ENCODE measurements at regions not wholly inside any gene's neighbourhood (a gene's known extent, or its start where the extent isn't known, plus 50 kb on each side); places are given as distances from the start of the nearest gene placed in this dataset.

DNA sequence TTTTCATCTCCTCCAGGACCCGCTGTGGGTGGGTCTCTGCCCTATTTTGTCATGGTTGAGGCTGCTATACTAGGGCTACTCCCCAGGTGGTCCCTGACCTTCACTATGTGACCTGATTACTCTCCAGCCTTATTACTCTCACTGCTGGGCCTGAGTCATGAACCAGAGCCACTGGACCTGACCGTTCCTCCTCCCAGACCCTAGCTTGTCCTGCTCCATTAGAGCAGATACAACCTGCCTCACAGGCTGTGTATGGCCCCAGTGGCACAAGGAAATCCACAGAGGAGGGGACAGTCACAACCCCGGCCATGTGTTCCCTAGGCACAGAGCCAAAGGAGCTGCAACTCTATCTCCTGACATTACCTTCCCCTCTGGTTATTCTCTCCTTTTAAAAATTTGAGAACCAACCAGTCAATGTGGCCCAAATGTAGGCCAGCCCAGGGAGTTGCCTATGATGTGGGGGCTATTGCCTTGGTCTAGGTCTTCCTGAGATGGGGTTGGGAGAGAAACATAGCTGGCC lies 96.0 kb upstream of the FSTL4 start:
- ATAC-seq (ENCODE audit: low FRiP score in 2 of 2), result no peak
- WGBS, 2 donors, result 76 to 93% methylated on average over 3 of the region's 3 CpGs
- no peak overlapping the region for H3K4me3 ChIP-seq

DNA sequence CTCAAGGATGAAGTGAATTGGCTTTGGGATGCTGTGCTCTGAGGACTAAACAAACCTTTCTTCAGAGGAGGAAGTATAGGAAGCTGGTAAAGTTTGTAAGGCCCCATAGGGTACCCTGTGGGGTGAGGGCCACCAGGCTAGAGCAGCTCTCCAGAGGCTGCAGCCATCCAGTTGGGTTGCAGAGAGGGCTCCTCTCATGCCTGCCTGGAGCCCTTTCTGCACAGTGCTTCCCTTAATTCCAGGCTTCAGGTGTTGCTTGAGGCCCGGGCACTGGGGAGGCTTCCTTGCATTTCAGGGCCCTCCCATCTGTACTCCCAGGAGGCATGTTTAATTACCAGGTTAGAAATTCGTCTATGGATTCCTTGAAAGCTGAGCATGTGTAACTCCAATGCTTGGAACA lies 95.3 kb upstream of the FSTL4 start:
- Histone ChIP-seq H3K36me3 (no peaks in the 10 kb centered on the region), H3K9me3 (no peaks in the 10 kb centered on the region), H3K27me3 (no peaks in the 10 kb centered on the region), H3K4me3 (no peak overlapping the region), H3K27ac (no peak overlapping the region), H3K4me1 (peaks cover 0 to 5% (median 3%) of the 10 kb centered on the region in 4 donors)
- WGBS, 2 donors, result 53 to 83% methylated on average over 2 of the region's 2 CpGs
- TF ChIP-seq EP300 (IDR thresholded peaks at IDR 0.05), result no peak
- no peak for TF ChIP-seq POLR2AphosphoS5 (IDR thresholded peaks at IDR 0.05)
- TF ChIP-seq, protein P1, sequence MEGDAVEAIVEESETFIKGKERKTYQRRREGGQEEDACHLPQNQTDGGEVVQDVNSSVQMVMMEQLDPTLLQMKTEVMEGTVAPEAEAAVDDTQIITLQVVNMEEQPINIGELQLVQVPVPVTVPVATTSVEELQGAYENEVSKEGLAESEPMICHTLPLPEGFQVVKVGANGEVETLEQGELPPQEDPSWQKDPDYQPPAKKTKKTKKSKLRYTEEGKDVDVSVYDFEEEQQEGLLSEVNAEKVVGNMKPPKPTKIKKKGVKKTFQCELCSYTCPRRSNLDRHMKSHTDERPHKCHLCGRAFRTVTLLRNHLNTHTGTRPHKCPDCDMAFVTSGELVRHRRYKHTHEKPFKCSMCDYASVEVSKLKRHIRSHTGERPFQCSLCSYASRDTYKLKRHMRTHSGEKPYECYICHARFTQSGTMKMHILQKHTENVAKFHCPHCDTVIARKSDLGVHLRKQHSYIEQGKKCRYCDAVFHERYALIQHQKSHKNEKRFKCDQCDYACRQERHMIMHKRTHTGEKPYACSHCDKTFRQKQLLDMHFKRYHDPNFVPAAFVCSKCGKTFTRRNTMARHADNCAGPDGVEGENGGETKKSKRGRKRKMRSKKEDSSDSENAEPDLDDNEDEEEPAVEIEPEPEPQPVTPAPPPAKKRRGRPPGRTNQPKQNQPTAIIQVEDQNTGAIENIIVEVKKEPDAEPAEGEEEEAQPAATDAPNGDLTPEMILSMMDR (IDR thresholded peaks at IDR 0.05), result no peak
- no peak for TF ChIP-seq POLR2A (IDR thresholded peaks at IDR 0.05)
- no peak for ATAC-seq (ENCODE audit: low FRiP score in 2 of 2)
- DNase-seq, result peak in 1 of 2 donors; percentile 5

More for the DNA sequence above, 96.0 kb upstream of the FSTL4 start:
- H3K9me3 ChIP-seq, result no peaks in the 10 kb centered on the region
- peaks cover 0 to 5% (median 3%) of the 10 kb centered on the region in 4 donors for H3K4me1 ChIP-seq
- TF ChIP-seq, protein P1 (IDR thresholded peaks at IDR 0.05), result no peak
- TF ChIP-seq POLR2AphosphoS5 (IDR thresholded peaks at IDR 0.05) (no peak), EP300 (IDR thresholded peaks at IDR 0.05) (no peak), POLR2A (IDR thresholded peaks at IDR 0.05) (no peak)
- H3K27me3 ChIP-seq, result no peaks in the 10 kb centered on the region
- H3K36me3 ChIP-seq, result no peaks in the 10 kb centered on the region
- peak in 1 of 2 donors; percentile 12 for DNase-seq
- no peak overlapping the region for H3K27ac ChIP-seq

DNA sequence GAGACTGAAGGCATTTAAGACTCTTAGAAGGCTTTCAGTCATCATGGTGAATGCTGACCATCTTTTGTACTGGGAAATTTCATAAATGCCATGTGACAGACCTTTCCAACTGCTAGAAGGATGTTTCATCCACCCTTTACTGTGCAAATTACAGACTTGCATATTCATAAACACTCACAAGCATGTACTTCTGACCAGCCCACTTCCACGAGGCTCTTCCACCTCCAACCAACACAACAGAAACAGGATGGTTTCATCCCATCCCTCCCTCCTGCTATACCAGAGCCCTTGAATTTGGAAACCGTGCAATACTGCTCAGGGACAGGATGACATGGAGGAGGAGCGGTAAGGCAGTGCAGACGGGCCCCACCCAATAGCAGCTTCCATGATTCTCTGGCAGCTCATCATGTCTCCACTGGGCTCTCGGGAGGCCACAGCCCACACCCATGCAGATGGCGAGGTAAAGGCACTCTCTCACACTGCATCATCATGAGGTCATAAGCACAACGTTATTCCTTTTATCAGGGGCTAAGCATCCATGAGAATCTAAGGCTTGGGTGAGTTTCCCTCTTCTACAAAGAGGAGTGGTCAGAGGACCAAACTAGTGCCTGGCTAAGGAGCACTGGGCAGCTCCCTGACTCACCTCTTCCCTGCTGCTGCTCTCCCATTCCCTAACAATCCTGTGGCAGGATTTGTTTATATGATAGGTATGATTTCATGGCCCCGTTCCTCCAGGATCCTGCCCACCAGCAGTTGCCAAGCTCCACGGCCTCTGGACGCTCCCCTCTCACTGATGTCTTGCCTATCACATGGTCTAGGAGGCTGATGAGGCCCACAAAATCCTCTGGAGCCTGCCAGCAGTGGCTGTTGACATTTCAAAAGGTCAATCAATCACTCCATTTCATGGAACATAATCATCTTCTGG lies 94.4 kb upstream of the FSTL4 start:
- Histone ChIP-seq H3K27ac (no peak overlapping the region), H3K36me3 (no peaks in the 10 kb centered on the region), H3K27me3 (no peaks in the 10 kb centered on the region), H3K9me3 (no peaks in the 10 kb centered on the region), H3K4me1 (peaks cover 0 to 5% (median 3%) of the 10 kb centered on the region in 4 donors), H3K4me3 (no peak overlapping the region)
- ATAC-seq (ENCODE audit: low FRiP score in 2 of 2) (peak in 1 of 2 donors; percentile 77), DNase-seq (peak in 1 of 2 donors; percentile 9)
- WGBS, 2 donors, result 81 to 82% methylated on average over 10 of the region's 10 CpGs
- TF ChIP-seq POLR2AphosphoS5 (IDR thresholded peaks at IDR 0.05) (no peak), POLR2A (IDR thresholded peaks at IDR 0.05) (no peak), EP300 (IDR thresholded peaks at IDR 0.05) (no peak)
- TF ChIP-seq, protein P1 (IDR thresholded peaks at IDR 0.05), result no peak

DNA sequence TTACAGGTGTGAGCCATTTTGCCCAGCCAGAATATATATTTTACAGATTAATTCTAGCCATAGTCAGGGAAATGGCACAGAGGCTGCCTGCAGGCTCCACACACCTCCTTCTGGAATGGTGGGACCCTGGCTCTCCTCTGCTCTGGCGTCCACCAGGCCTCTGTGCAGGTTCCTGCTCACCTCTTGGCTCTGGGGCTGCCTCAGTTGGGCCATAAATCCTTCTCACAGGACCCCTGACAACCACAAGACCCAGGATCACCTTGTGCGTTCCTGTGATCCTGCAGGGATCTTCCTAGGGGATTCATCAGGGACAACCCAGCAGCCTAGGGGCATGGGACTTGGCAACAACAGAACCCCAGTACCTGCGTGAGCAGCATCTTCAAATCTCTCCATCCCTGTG lies 93.0 kb upstream of the FSTL4 start:
- H3K36me3 ChIP-seq, result no peaks in the 10 kb centered on the region

More for the DNA sequence above, 93.0 kb upstream of the FSTL4 start:
- H3K27me3 ChIP-seq, result no peaks in the 10 kb centered on the region
- DNase-seq, result peak in 1 of 2 donors; percentile 10
- no peak overlapping the region for H3K27ac ChIP-seq
- no peaks in the 10 kb centered on the region for H3K9me3 ChIP-seq
- WGBS, 2 donors, result 87 to 93% methylated on average over 3 of the region's 3 CpGs
- no peak overlapping the region for H3K4me3 ChIP-seq
- TF ChIP-seq EP300 (IDR thresholded peaks at IDR 0.05) (no peak), POLR2AphosphoS5 (IDR thresholded peaks at IDR 0.05) (no peak), POLR2A (IDR thresholded peaks at IDR 0.05) (no peak)
- TF ChIP-seq, protein P1 (IDR thresholded peaks at IDR 0.05), result no peak
- H3K4me1 ChIP-seq, result peaks cover 0 to 5% (median 3%) of the 10 kb centered on the region in 4 donors
- no peak for ATAC-seq (ENCODE audit: low FRiP score in 2 of 2)
